B cell (primary cell): ENCODE measurements at regions not wholly inside any gene's neighbourhood (a gene's known extent, or its start where the extent isn't known, plus 50 kb on each side); places are given as distances from the start of the nearest gene placed in this dataset.

Experiments used
- ATAC-seq: fragments of 200-7000 bp; cut with Tn5 transposase; one replicate; pipeline ENCODE4 v1.10.0; 2021; ENCODE audit warnings: low read depth, mild to moderate bottlenecking, moderate number of reproducible peaks, moderate library complexity
- CTCF ChIA-PET: fragments of 350-600 bp; sonication (Branson Sonifier 250); formaldehyde crosslinking; loops from one replicate; lab custom pipeline; 2021; ENCODE audit warnings: antibody characterized with exemption, inconsistent platforms; lab: Charles Lee
- POLR2A ChIA-PET: fragments of 350-600 bp; sonication (Branson Sonifier 250); formaldehyde crosslinking; loops from one replicate; lab custom pipeline; 2021; ENCODE audit warnings: antibody characterized with exemption; lab: Charles Lee
- DNase-seq: peaks from one replicate; pipeline ENCODE4 v3.0.0; 2013
- H2AFZ ChIP-seq: 2 replicates; pipeline ENCODE4 v1.6.1; 2012; ENCODE audit warnings: mild to moderate bottlenecking, low read depth, low read length; ENCODE audit not compliant: insufficient read depth, poor library complexity, severe bottlenecking
- H3K27ac ChIP-seq, 2 donors: 1 replicate in 1 of 2; 2 replicates in 1 of 2; pipeline ENCODE4 v1.5.1; 2012 to 2013; ENCODE audit warnings: low read length in 2 of 2, mild to moderate bottlenecking in 2 of 2, moderate library complexity in 1 of 2
- H3K27me3 ChIP-seq, 4 experiments: fragments of 200-600 bp in 1 of 4; sonication (generic) in 1 of 4; replicated peaks in 1 of 4; 1 replicate in 2 of 4; 2 replicates in 2 of 4; pipeline versions ENCODE4 v1.6.1 to v1.7.0; 2013 to 2016; ENCODE audit warnings: low read length in 3 of 4, mild to moderate bottlenecking in 2 of 4, mixed read lengths in 1 of 4, moderate library complexity in 1 of 4; ENCODE audit not compliant: insufficient read depth in 4 of 4, control insufficient read depth in 3 of 4; ENCODE audit errors: control extremely low read depth in 1 of 4
- H3K36me3 ChIP-seq, 2 experiments: replicated peaks in 1 of 2; 1 replicate in 1 of 2; 2 replicates in 1 of 2; pipeline versions ENCODE4 v1.6.1 to v1.7.1; 2013; ENCODE audit warnings: low read length in 1 of 2; ENCODE audit not compliant: insufficient read depth in 2 of 2, control insufficient read depth in 1 of 2; ENCODE audit errors: control extremely low read depth in 1 of 2, extremely low read depth in 1 of 2
- H3K4me1 ChIP-seq, 2 donors: fragments of 200-600 bp in 1 of 2; sonication (generic) in 1 of 2; 1 replicate in 1 of 2; 2 replicates in 1 of 2; pipeline versions ENCODE4 v1.5.1 to v1.6.1; 2013 to 2017; ENCODE audit warnings: low read length in 2 of 2; ENCODE audit not compliant: control insufficient read depth in 2 of 2, insufficient read depth in 2 of 2
- H3K4me2 ChIP-seq: replicated peaks from 2 replicates; pipeline ENCODE3; 2012; ENCODE audit warnings: mild to moderate bottlenecking, low read depth, low read length; ENCODE audit not compliant: poor library complexity, severe bottlenecking
- H3K4me3 ChIP-seq, 5 experiments: fragments of 200-600 bp in 1 of 5; sonication (generic) in 1 of 5; 1 replicate in 3 of 5; 2 replicates in 2 of 5; pipeline versions ENCODE4 v1.5.1 to v1.7.0; 2011 to 2016; ENCODE audit warnings: low read length in 4 of 5, mild to moderate bottlenecking in 4 of 5, low read depth in 2 of 5, control low read depth in 1 of 5, moderate library complexity in 1 of 5; ENCODE audit not compliant: insufficient read depth in 1 of 5; ENCODE audit errors: control extremely low read depth in 1 of 5, extremely low read depth in 1 of 5
- H3K79me2 ChIP-seq: fragments of 200-600 bp; sonication (generic); one replicate; pipeline ENCODE4 v1.6.0; 2016; ENCODE audit warnings: low read length; ENCODE audit not compliant: control insufficient read depth, insufficient read depth
- H3K9ac ChIP-seq: fragments of 200-600 bp; sonication (generic); 2 replicates; pipeline ENCODE4 v1.6.1; 2017; ENCODE audit warnings: mild to moderate bottlenecking, low read length, moderate library complexity
- H3K9me3 ChIP-seq, 3 donors: one replicate each; pipeline versions ENCODE4 v1.6.1 to v1.7.1; 2013; ENCODE audit warnings: low read length in 2 of 3; ENCODE audit not compliant: control insufficient read depth in 2 of 3, insufficient read depth in 1 of 3; ENCODE audit errors: control extremely low read depth in 1 of 3
- H4K20me1 ChIP-seq: 2 replicates; pipeline ENCODE4 v1.6.0; 2012; ENCODE audit warnings: mild to moderate bottlenecking, low read length; ENCODE audit not compliant: insufficient read depth, control insufficient read depth, poor library complexity, severe bottlenecking
- H3K27ac Mint-ChIP-seq: one replicate; pipeline ENCODE4 v1.8.0; 2021; ENCODE audit warnings: mixed read lengths
- H3K27me3 Mint-ChIP-seq: one replicate; pipeline ENCODE4 v1.8.0; 2021; ENCODE audit warnings: mixed read lengths
- H3K4me1 Mint-ChIP-seq: one replicate; pipeline ENCODE4 v1.8.0; 2021; ENCODE audit warnings: mixed read lengths
- H3K4me3 Mint-ChIP-seq: one replicate; pipeline ENCODE4 v1.8.0; 2021; ENCODE audit warnings: mixed read lengths
- H3K9me3 Mint-ChIP-seq: one replicate; pipeline ENCODE4 v1.8.0; 2022; ENCODE audit warnings: mixed read lengths; ENCODE audit not compliant: insufficient read depth
- CTCF ChIP-seq: fragments of 200-600 bp; IDR thresholded peaks from one replicate; pipeline ENCODE4 v1.8.0; 2022; ENCODE audit warnings: antibody characterized with exemption, mild to moderate bottlenecking
- EZH2 ChIP-seq: IDR thresholded peaks from 2 replicates; pipeline ENCODE4 v1.6.1; 2012; ENCODE audit warnings: borderline replicate concordance, low read depth, mild to moderate bottlenecking, moderate library complexity, low read length; ENCODE audit not compliant: insufficient read depth, poor library complexity, severe bottlenecking
- WGBS: methylation state at CpG from one replicate; pipeline ENCODE4 v1.1.5; 2013; ENCODE audit warnings: missing lambda C conversion rate; ENCODE audit not compliant: insufficient coverage; 5-methylcytosine and 5-hydroxymethylcytosine counted together
- intact Hi-C: fragments of 100-400 bp; cut with micrococcal nuclease; formaldehyde crosslinking; loops from one replicate; pipeline ENCODE4 v1.10.0; 2022

GRCh38 chr4:22241415-22241814 is 274.5 kb downstream of the ADGRA3 start:
- H3K4me1 Mint-ChIP-seq = no peaks in the 10 kb centered on the region
- Histone ChIP-seq H3K36me3 (no peaks in the 10 kb centered on the region), H3K4me1 (no peaks in the 10 kb centered on the region), H3K4me3 (no peak overlapping the region), H3K9me3 (peaks cover 0 to 3% (median 0%) of the 10 kb centered on the region in 3 donors), H4K20me1 (no peaks in the 10 kb centered on the region), H3K9ac (no peak overlapping the region), H2AFZ (no peak overlapping the region), H3K27ac (no peak overlapping the region), H3K27me3 (no peaks in the 10 kb centered on the region), H3K79me2 (no peaks in the 10 kb centered on the region), H3K4me2 (no peak overlapping the region)
- no peak for DNase-seq
- no CpG with 5 or more reads among the region's 2 CpGs for WGBS
- no peak for ATAC-seq
- H3K4me3 Mint-ChIP-seq = no peak overlapping the region
- CTCF ChIA-PET = no interaction called here
- no peaks in the 10 kb centered on the region for H3K9me3 Mint-ChIP-seq
- POLR2A ChIA-PET = no interaction called here
- no peaks in the 10 kb centered on the region for H3K27me3 Mint-ChIP-seq
- intact Hi-C loops = no loop called here
- TF ChIP-seq EZH2 (no peak), CTCF (no peak)
- no peak overlapping the region for H3K27ac Mint-ChIP-seq

- Histone ChIP-seq H3K9me3 (peaks cover 0 to 3% (median 0%) of the 10 kb centered on the region in 3 donors), H3K9ac (no peak overlapping the region), H2AFZ (no peak overlapping the region), H3K4me3 (no peak overlapping the region), H3K27me3 (no peaks in the 10 kb centered on the region), H3K36me3 (no peaks in the 10 kb centered on the region), H3K4me1 (no peaks in the 10 kb centered on the region), H3K4me2 (no peak overlapping the region), H4K20me1 (no peaks in the 10 kb centered on the region), H3K79me2 (no peaks in the 10 kb centered on the region), H3K27ac (no peak overlapping the region)
- intact Hi-C loops = no loop called here
- Mint-ChIP-seq H3K9me3 (no peaks in the 10 kb centered on the region), H3K4me1 (no peaks in the 10 kb centered on the region), H3K27ac (no peak overlapping the region), H3K27me3 (no peaks in the 10 kb centered on the region), H3K4me3 (no peak overlapping the region)
- DNase-seq (no peak), ATAC-seq (no peak)
- ChIA-PET CTCF (no interaction called here), POLR2A (no interaction called here)
- TF ChIP-seq EZH2 (no peak), CTCF (no peak)
- no CpG with 5 or more reads among the region's 4 CpGs for WGBS
Measured at GRCh38 chr4:22240814-22241213, 275.1 kb downstream of the ADGRA3 start.
